GM19239 (cell line): ENCODE measurements at regions not wholly inside any gene's neighbourhood (a gene's known extent, or its start where the extent isn't known, plus 50 kb on each side); places are given as distances from the start of the nearest gene placed in this dataset.
"Not testable (repeated sequence)": the region's sequence is repeated elsewhere in the genome, so short reads cannot be mapped to it uniquely, and the experiment has no call there.

Experiments used
- DNase-seq: peaks from one replicate; pipeline ENCODE4 v3.0.0; 2011; ENCODE audit warnings: low spot score; ENCODE audit not compliant: insufficient read length
- FAIRE-seq: peaks from 2 replicates; lab custom pipeline; 2011; peaks lifted over from hg19 to GRCh38; lab: Jason Lieb, UNC

GRCh38 chr1:163471779-163472650, 150.3 kb downstream of the NUF2 start:
- FAIRE-seq (no peak), DNase-seq (no peak)

GRCh38 chr1:163472651-163473248, 151.0 kb downstream of the NUF2 start:
- DNase-seq: no peak
- no peak for FAIRE-seq

- no peak for FAIRE-seq
- no peak for DNase-seq
Observed at GRCh38 chr1:163477276-163477830, 155.6 kb downstream of the NUF2 start.

DNA sequence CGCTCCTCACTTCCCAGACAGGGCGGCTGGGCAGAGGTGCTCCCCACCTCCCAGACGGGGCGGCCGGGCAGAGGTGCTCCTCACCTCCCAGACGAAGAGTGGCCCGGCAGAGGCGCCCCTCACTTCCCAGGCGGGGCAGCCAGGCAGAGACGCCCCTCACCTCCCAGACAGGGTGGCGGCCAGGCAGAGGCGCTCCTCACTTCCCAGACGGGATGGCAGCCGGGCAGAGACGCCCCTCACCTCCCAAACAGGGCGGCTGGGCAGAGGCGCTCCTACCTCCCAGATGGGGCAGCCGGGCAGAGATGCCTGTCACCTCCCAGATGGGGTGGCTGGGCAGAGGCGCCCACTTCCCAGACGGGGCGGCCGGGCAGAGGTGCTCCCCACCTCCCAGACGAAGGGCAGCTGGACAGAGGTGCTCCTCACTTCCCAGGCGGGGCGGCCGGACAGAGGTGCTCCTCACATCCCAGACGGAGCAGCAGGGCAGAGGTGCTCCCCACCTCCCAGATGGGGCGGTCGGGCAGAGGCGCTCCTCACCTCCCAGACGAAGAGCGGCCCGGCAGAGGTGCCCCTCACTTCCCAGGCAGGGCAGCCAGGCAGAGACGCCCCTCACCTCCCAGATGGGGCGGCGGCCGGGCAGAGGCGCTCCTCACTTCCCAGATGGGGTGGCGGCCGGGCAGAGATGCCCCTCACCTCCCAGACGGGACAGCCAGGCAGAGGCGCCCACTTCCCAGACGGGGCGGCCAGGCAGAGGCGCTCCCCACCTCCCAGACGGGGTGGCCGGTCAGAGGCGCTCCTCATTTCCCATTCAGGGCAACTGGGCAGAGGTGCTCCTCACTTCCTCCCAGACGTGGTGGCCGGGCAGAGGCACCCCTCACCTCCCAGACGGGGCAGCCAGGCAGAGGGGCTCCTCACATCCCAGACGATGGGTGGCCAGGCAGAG, 176.9 kb downstream of the NUF2 start:
- not testable (repeated sequence) for FAIRE-seq, DNase-seq

- no peak for DNase-seq
- no peak for FAIRE-seq
Observed at GRCh38 chr1:163504331-163504978, 182.7 kb downstream of the NUF2 start.

- DNase-seq: no peak
- FAIRE-seq: no peak
Observed at GRCh38 chr1:163509114-163509513, 187.4 kb downstream of the NUF2 start.

DNA sequence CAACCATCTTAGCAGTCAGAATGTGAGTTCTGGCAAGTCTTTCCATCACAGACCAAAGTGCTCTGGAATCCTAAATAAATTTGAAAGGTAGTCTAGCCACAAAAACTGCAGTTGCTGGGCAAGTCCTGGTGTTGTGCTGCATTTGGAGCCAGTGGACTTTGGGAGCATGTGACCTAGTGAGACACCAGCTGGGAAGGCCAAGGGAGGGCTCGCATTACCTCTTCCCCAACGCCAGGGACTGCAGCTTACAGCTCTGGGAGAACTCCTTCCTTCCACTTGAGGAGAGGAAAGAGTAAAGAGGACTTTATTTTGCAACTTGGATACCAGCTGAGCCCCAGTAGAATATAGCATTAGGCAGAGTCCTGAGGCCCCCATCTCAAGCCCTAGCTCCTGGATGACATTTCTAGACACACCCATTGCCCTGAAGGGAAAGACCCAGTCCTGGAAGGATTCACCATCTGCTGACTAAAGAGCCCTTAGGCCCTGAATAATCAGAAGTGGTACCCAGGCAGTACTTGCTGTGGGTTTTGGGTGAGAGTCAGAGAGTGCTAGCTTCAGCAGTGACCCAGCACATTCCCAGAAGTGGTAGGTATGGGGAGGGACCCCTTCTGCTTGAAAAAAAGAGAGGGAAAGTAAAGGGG, 190.7 kb downstream of the NUF2 start:
- FAIRE-seq (no peak), DNase-seq (no peak)

- no peak for DNase-seq
- FAIRE-seq: no peak
Observed at GRCh38 chr1:163523375-163524029, 201.7 kb downstream of the NUF2 start.

GRCh38 chr1:163528710-163529348, 207.1 kb downstream of the NUF2 start:
- no peak for DNase-seq
- FAIRE-seq: no peak

- no peak for DNase-seq
- FAIRE-seq: no peak
Observed at GRCh38 chr1:163531345-163531744, 209.6 kb downstream of the NUF2 start.

DNA sequence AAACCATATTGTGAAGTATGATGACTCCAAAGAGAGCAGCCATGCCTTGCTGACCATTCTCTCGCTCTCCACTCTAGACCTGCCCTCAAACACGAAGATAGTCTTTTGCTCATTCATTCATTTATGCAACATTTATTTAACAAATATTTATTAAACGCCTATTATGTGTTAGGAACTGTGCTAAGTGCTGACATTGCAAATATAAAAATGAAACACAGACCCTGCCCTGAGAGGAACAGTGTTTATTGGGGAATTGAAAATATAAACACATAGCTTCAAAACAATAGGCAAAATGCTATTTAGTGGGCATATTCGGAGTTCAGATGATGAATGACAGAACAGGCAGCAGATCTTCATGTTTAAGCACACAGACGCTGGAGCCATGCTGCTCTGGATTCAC, 213.6 kb downstream of the NUF2 start:
- no peak for FAIRE-seq

GRCh38 chr1:163535807-163536206, 214.1 kb downstream of the NUF2 start:
- FAIRE-seq (no peak), DNase-seq (no peak)

More for the DNA sequence above, 213.6 kb downstream of the NUF2 start:
- DNase-seq: no peak

DNA sequence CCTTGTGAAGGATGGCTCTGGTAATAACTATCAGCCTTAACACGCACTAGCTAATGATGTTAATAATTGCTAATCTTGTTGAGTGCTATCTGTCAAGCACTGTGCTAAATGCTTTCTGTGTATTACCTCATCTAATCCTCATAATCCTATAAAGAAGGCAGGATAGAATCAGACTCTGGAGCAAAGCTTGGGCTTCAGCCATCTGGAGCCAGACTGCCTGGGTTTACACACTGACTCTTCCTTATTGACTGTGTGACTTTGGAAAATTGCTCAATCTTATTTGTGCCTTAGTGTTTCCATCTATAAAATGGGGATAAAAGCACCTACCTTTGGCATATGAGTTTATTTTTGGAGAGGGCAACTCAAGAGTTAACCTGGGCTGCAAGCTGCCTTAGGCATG, 216.1 kb downstream of the NUF2 start:
- no peak for FAIRE-seq
- no peak for DNase-seq

DNA sequence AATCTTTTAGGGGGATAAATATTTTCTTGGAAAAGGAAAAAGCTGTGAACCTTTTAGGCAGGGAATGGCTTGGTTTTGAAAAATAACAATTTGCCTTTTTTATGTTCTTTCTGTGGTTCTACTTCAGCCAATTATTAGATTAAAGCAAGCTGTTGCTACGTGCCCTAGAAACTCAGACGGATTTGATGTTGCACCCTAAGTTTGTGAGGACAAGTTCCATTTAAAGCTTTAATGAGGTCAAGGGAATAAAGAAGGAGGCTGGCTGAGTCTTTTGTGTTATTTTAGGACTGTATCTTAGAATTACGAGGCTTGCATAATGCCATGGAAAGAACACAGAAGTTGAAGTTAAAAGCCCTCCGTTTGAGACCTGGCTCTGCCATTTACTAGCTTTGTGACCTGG, 216.9 kb downstream of the NUF2 start:
- no peak for DNase-seq
- FAIRE-seq: no peak

GRCh38 chr1:163540727-163541126, 219.0 kb downstream of the NUF2 start:
- FAIRE-seq: no peak
- no peak for DNase-seq

DNA sequence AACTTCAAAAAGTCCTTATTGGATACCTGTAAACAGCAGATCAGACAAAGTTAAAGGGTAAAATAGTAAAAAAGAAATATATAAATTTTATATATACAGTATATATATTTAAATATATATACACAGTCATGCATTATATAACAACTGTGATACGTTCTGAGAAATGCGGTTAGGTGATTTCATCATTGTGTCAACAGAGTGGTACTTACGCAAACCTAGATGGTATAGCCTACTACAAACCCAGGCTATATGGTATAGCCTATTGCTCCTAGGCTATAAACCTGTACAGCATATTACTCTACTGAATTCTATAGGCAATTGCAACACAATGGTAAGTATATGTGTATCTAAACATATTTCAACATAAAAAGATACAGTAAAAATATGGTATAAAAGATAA, 222.7 kb downstream of the NUF2 start:
- DNase-seq (no peak), FAIRE-seq (no peak)

- no peak for FAIRE-seq
- DNase-seq: no peak
Observed at GRCh38 chr1:163558162-163558561, 236.4 kb downstream of the NUF2 start.

DNA sequence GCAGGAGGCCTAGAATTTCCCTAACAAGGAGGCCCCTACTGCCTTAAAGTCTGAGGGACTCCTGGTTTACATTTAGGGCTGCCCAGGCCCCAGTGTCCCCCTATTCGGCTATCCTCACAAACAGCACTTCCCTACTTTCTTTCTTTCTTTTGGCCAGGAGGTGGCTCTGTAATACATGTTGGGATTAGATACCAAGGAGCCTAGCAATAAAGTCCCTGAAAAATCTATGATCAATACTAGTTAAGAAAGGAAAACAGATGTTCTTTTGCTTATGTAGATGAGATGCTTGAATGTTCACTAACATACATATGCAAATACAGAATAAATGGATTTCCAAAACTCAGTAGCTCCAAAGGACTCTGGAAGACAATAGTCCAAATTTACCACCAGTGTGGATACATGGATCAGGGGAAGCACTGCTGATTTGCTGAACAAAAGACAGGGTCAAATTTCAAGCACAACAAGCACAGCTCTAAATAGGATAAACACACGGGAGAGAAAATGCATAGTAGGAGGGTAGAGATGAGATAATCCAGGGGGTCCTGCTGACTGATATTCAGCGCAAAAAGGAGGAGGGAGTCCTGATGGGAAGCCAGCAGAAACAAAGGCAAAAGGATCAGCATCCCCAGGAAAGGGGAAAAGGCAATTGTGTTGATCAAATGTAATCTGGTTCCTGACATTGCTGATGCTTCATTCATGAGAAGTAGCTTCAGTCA, 240.0 kb downstream of the NUF2 start:
- DNase-seq (no peak), FAIRE-seq (no peak)
